ENCODE measurements at regions not wholly inside any gene's neighbourhood (a gene's known extent, or its start where the extent isn't known, plus 50 kb on each side); places are given as distances from the start of the nearest gene placed in this dataset.

GRCh38 chr13:24050292-24050711 is 110.2 kb upstream of the SPATA13 start:
- no peak for DNase-seq (ENCODE audit: low read depth)

- no peak for DNase-seq (ENCODE audit: low read depth)
Observed at GRCh38 chr13:24050796-24051715, 109.5 kb upstream of the SPATA13 start.

- no peak for DNase-seq (ENCODE audit: low read depth)
Observed at GRCh38 chr13:24052547-24053518, 107.7 kb upstream of the SPATA13 start.

- no peak for DNase-seq (ENCODE audit: low read depth)
Observed at GRCh38 chr13:24053519-24054251, 106.8 kb upstream of the SPATA13 start.

GRCh38 chr13:24056616-24057137 is 103.8 kb upstream of the SPATA13 start:
- peak; percentile 38 for DNase-seq (ENCODE audit: low read depth)

GRCh38 chr13:24060993-24061392 is 99.5 kb upstream of the SPATA13 start:
- DNase-seq (ENCODE audit: low read depth): no peak

- DNase-seq (ENCODE audit: low read depth): no peak
Observed at GRCh38 chr13:24063281-24063877, 97.1 kb upstream of the SPATA13 start.

- no peak for DNase-seq (ENCODE audit: low read depth)
Observed at GRCh38 chr13:24064371-24064770, 96.1 kb upstream of the SPATA13 start.

GRCh38 chr13:24065176-24065575 is 95.3 kb upstream of the SPATA13 start:
- DNase-seq (ENCODE audit: low read depth): no peak

- DNase-seq (ENCODE audit: low read depth): no peak
Observed at GRCh38 chr13:24066405-24067295, 93.9 kb upstream of the SPATA13 start.

- no peak for DNase-seq (ENCODE audit: low read depth)
Observed at GRCh38 chr13:24068472-24068871, 92.0 kb upstream of the SPATA13 start.

- no peak for DNase-seq (ENCODE audit: low read depth)
Observed at GRCh38 chr13:24071016-24071415, 89.5 kb upstream of the SPATA13 start.

- DNase-seq (ENCODE audit: low read depth): no peak
Observed at GRCh38 chr13:24071423-24072075, 89.0 kb upstream of the SPATA13 start.

- no peak for DNase-seq (ENCODE audit: low read depth)
Observed at GRCh38 chr13:24073657-24074056, 86.9 kb upstream of the SPATA13 start.

- DNase-seq (ENCODE audit: low read depth): no peak
Observed at GRCh38 chr13:24074678-24075077, 85.8 kb upstream of the SPATA13 start.

GRCh38 chr13:24075137-24075975 is 85.2 kb upstream of the SPATA13 start:
- no peak for DNase-seq (ENCODE audit: low read depth)

- no peak for DNase-seq (ENCODE audit: low read depth)
Observed at GRCh38 chr13:24076109-24076508, 84.4 kb upstream of the SPATA13 start.

- no peak for DNase-seq (ENCODE audit: low read depth)
Observed at GRCh38 chr13:24076636-24077035, 83.9 kb upstream of the SPATA13 start.

GRCh38 chr13:24080134-24080533 is 80.4 kb upstream of the SPATA13 start:
- no peak for DNase-seq (ENCODE audit: low read depth)
